ENCODE measurements at regions not wholly inside any gene's neighbourhood (a gene's known extent, or its start where the extent isn't known, plus 50 kb on each side); places are given as distances from the start of the nearest gene placed in this dataset.

- ATAC-seq: no peak
- DNase-seq (ENCODE audit: low read depth, low spot score): no peak
- Histone ChIP-seq H3K27ac (ENCODE audit: control insufficient read depth, insufficient read depth) (no peak overlapping the region), H3K79me2 (ENCODE audit: control insufficient read depth, insufficient read depth, low read length) (no peaks in the 10 kb centered on the region), H3K4me3 (no peak overlapping the region), H3K4me1 (ENCODE audit: control insufficient read depth, insufficient read depth, low read length) (no peaks in the 10 kb centered on the region), H3K4me2 (ENCODE audit: control insufficient read depth, insufficient read depth) (no peak overlapping the region), H3K27me3 (replicated peaks in 1 of 2; ENCODE audit: control insufficient read depth in 2 of 2, insufficient read depth in 2 of 2, low read length in 1 of 2) (no peaks in the 10 kb centered on the region), H3K9me3 (replicated peaks; ENCODE audit: control insufficient read depth, insufficient read depth, low read length) (no peaks in the 10 kb centered on the region), H3K36me3 (ENCODE audit: control insufficient read depth in 2 of 2, insufficient read depth in 2 of 2, low read length in 1 of 2) (no peaks in the 10 kb centered on the region), H3K9ac (ENCODE audit: control insufficient read depth, insufficient read depth, low read length) (no peak overlapping the region), H2AFZ (ENCODE audit: control insufficient read depth, low read depth, low read length) (no peak overlapping the region), H4K20me1 (ENCODE audit: control insufficient read depth, insufficient read depth) (no peaks in the 10 kb centered on the region; the same call in 1 of the 2 replicates)
- FAIRE-seq: no peak
- in situ Hi-C loops (cut with MboI): loop anchor here (10.0 kb wide), 1 partner anchor 60 kb away; no protein-coding TSS in a partner anchor
- WGBS (ENCODE audit: insufficient coverage, insufficient replicate concordance, low lambda C conversion rate, missing lambda C conversion rate): 51% methylated on average over 11 of the region's 11 CpGs
- intact Hi-C loops (cut with micrococcal nuclease; ENCODE audit: unreplicated experiment): no loop called here
- ChIA-PET SMC1A (ENCODE audit: uncharacterized antibody, unreplicated experiment) (no interaction called here), POLR2A (no interaction called here), CTCF (no interaction called here), RAD21 (ENCODE audit: unreplicated experiment) (no interaction called here)
- no TSS peak for BruUV-seq (replicated peaks)
- TF ChIP-seq ZBED1 (IDR thresholded peaks at IDR 0.05; ENCODE audit: borderline replicate concordance) (no peak), E2F4 (IDR thresholded peaks at IDR 0.05; ENCODE audit: low read depth, low read length) (no peak), EGR1 (IDR thresholded peaks at IDR 0.05; ENCODE audit: borderline replicate concordance in 1 of 2, low read depth in 2 of 2, low read length in 2 of 2) (no peak), STAT3 (IDR thresholded peaks at IDR 0.05; ENCODE audit: low read depth, low read length) (no peak), HSF1 (IDR thresholded peaks at IDR 0.05; ENCODE audit: low read depth, low read length) (no peak), ZNF384 (IDR thresholded peaks at IDR 0.05; ENCODE audit: borderline replicate concordance, low read depth, low read length) (no peak), YBX1 (IDR thresholded peaks at IDR 0.05) (no peak), SKIL (IDR thresholded peaks at IDR 0.05; ENCODE audit: low read depth, poor library complexity, severe bottlenecking) (no peak), IRF5 (IDR thresholded peaks at IDR 0.05; ENCODE audit: borderline replicate concordance) (no peak), IKZF1 (conservative IDR thresholded peaks at IDR 0.05) (no peak), E2F8 (IDR thresholded peaks at IDR 0.05; ENCODE audit: low read depth, partially characterized antibody) (no peak), RBBP5 (conservative IDR thresholded peaks at IDR 0.05) (no peak), BMI1 (IDR thresholded peaks at IDR 0.05; ENCODE audit: borderline replicate concordance) (no peak), MXI1 (IDR thresholded peaks at IDR 0.05; ENCODE audit: low read depth, low read length) (no peak)
Measured at GRCh38 chr21:39094847-39095579, 88.2 kb downstream of the PSMG1 start.

Data from GM12878 (cell line).